ENCODE measurements at regions not wholly inside any gene's neighbourhood (a gene's known extent, or its start where the extent isn't known, plus 50 kb on each side); places are given as distances from the start of the nearest gene placed in this dataset.

- TF ChIP-seq MAX (IDR thresholded peaks at IDR 0.05; ENCODE audit: low read depth) = no peak
- TF ChIP-seq SMC3 (IDR thresholded peaks at IDR 0.05; ENCODE audit: low read depth, low read length) = no peak
Measured at GRCh38 chr2:10501451-10501961, 53.4 kb upstream of the ODC1 start.

Data from SK-N-SH (cell line).